ENCODE measurements at regions not wholly inside any gene's neighbourhood (a gene's known extent, or its start where the extent isn't known, plus 50 kb on each side); places are given as distances from the start of the nearest gene placed in this dataset.

GRCh38 chr7:118735441-118735840, 510.9 kb downstream of the ANKRD7 start:
- no peaks in the 10 kb centered on the region for H3K36me3 ChIP-seq (ENCODE audit: low read depth)
- ChIA-PET CTCF (no interaction called here), POLR2A (ENCODE audit: unreplicated experiment) (no interaction called here)
- no peaks in the 10 kb centered on the region for H4K20me1 ChIP-seq (ENCODE audit: insufficient read depth)
- no peak overlapping the region for H3K27ac ChIP-seq
- no peak overlapping the region for H3K4me2 ChIP-seq
- no peaks in the 10 kb centered on the region for H3K9me3 ChIP-seq (ENCODE audit: insufficient read depth, low read depth)
- H3K79me2 ChIP-seq (ENCODE audit: low read depth) = no peaks in the 10 kb centered on the region
- no peak for DNase-seq
- H3K9me2 ChIP-seq (ENCODE audit: insufficient read depth) = no peaks in the 10 kb centered on the region
- H3K4me1 ChIP-seq (replicated peaks; ENCODE audit: insufficient read depth) = no peaks in the 10 kb centered on the region
- no peak overlapping the region for H3K4me3 ChIP-seq
- no peak for TF ChIP-seq EZH2 (IDR thresholded peaks at IDR 0.05; ENCODE audit: low read depth)
- TF ChIP-seq CTCF (conservative IDR thresholded peaks at IDR 0.05) = no peak
- no peaks in the 10 kb centered on the region for H3K27me3 ChIP-seq (ENCODE audit: insufficient read depth, low read depth)
- no peaks in the 10 kb centered on the region for H3F3A ChIP-seq (ENCODE audit: insufficient read depth, low read depth)
- BruUV-seq (replicated peaks) = no TSS peak
- intact Hi-C loops (cut with micrococcal nuclease; ENCODE audit: unreplicated experiment) = no loop called here
- H2AFZ ChIP-seq = no peak overlapping the region

GRCh38 chr7:118737935-118738334, 513.4 kb downstream of the ANKRD7 start:
- POLR2A ChIA-PET (ENCODE audit: unreplicated experiment) = no interaction called here
- H3K4me2 ChIP-seq = no peak overlapping the region
- no peak overlapping the region for H3K27ac ChIP-seq
- no TSS peak for BruUV-seq (replicated peaks)
- H3K4me3 ChIP-seq = no peak overlapping the region
- DNase-seq = no peak
- intact Hi-C loops (cut with micrococcal nuclease; ENCODE audit: unreplicated experiment) = no loop called here
- H3K36me3 ChIP-seq (ENCODE audit: low read depth) = no peaks in the 10 kb centered on the region
- TF ChIP-seq CTCF (conservative IDR thresholded peaks at IDR 0.05) (no peak), EZH2 (IDR thresholded peaks at IDR 0.05; ENCODE audit: low read depth) (no peak)
- no peaks in the 10 kb centered on the region for H3K9me3 ChIP-seq (ENCODE audit: insufficient read depth, low read depth)
- H3K9me2 ChIP-seq (ENCODE audit: insufficient read depth) = no peaks in the 10 kb centered on the region
- CTCF ChIA-PET = no interaction called here
- H3F3A ChIP-seq (ENCODE audit: insufficient read depth, low read depth) = no peaks in the 10 kb centered on the region
- H3K4me1 ChIP-seq (replicated peaks; ENCODE audit: insufficient read depth) = no peaks in the 10 kb centered on the region
- H4K20me1 ChIP-seq (ENCODE audit: insufficient read depth) = no peaks in the 10 kb centered on the region
- H2AFZ ChIP-seq = no peak overlapping the region
- H3K27me3 ChIP-seq (ENCODE audit: insufficient read depth, low read depth) = no peaks in the 10 kb centered on the region
- H3K79me2 ChIP-seq (ENCODE audit: low read depth) = no peaks in the 10 kb centered on the region

- BruUV-seq (replicated peaks) = no TSS peak
- CTCF ChIA-PET = no interaction called here
- no peak for TF ChIP-seq EZH2 (IDR thresholded peaks at IDR 0.05; ENCODE audit: low read depth)
- no peak for TF ChIP-seq CTCF (conservative IDR thresholded peaks at IDR 0.05)
Measured at GRCh38 chr7:118745927-118746326, 521.4 kb downstream of the ANKRD7 start.

More at GRCh38 chr7:118745927-118746326, 521.4 kb downstream of the ANKRD7 start:
- H3K79me2 ChIP-seq (ENCODE audit: low read depth) = no peaks in the 10 kb centered on the region
- H3K9me3 ChIP-seq (ENCODE audit: insufficient read depth, low read depth) = no peaks in the 10 kb centered on the region
- no peaks in the 10 kb centered on the region for H3K9me2 ChIP-seq (ENCODE audit: insufficient read depth)
- H2AFZ ChIP-seq = no peak overlapping the region
- POLR2A ChIA-PET (ENCODE audit: unreplicated experiment) = no interaction called here
- no peaks in the 10 kb centered on the region for H3K27me3 ChIP-seq (ENCODE audit: insufficient read depth, low read depth)
- H3K4me3 ChIP-seq = no peak overlapping the region
- intact Hi-C loops (cut with micrococcal nuclease; ENCODE audit: unreplicated experiment) = no loop called here
- no peak overlapping the region for H3K27ac ChIP-seq
- no peaks in the 10 kb centered on the region for H3F3A ChIP-seq (ENCODE audit: insufficient read depth, low read depth)
- H3K36me3 ChIP-seq (ENCODE audit: low read depth) = no peaks in the 10 kb centered on the region
- H3K4me2 ChIP-seq = no peak overlapping the region
- DNase-seq = no peak
- H4K20me1 ChIP-seq (ENCODE audit: insufficient read depth) = no peaks in the 10 kb centered on the region
- no peaks in the 10 kb centered on the region for H3K4me1 ChIP-seq (replicated peaks; ENCODE audit: insufficient read depth)
